Osteocyte (in vitro differentiated cells): ENCODE measurements at regions not wholly inside any gene's neighbourhood (a gene's known extent, or its start where the extent isn't known, plus 50 kb on each side); places are given as distances from the start of the nearest gene placed in this dataset.

Experiments used
- DNase-seq: peaks from one replicate; pipeline ENCODE4 v3.0.0; 2021; ENCODE audit warnings: mixed read lengths; ENCODE audit not compliant: unreplicated experiment; ENCODE audit errors: extremely low spot score
- H3K27ac Mint-ChIP-seq: one replicate; pipeline ENCODE4 v1.8.0; 2021; ENCODE audit warnings: mild to moderate bottlenecking, mixed read lengths; ENCODE audit not compliant: unreplicated experiment
- H3K27me3 Mint-ChIP-seq: one replicate; pipeline ENCODE4 v1.8.0; 2021; ENCODE audit warnings: mixed read lengths; ENCODE audit not compliant: unreplicated experiment
- H3K36me3 Mint-ChIP-seq: one replicate; pipeline ENCODE4 v1.8.0; 2021; ENCODE audit warnings: mixed read lengths; ENCODE audit not compliant: unreplicated experiment
- H3K4me1 Mint-ChIP-seq: one replicate; pipeline ENCODE4 v1.8.0; 2021; ENCODE audit warnings: mixed read lengths; ENCODE audit not compliant: unreplicated experiment
- H3K4me3 Mint-ChIP-seq: one replicate; pipeline ENCODE4 v1.8.0; 2021; ENCODE audit warnings: mild to moderate bottlenecking, moderate library complexity, mixed read lengths; ENCODE audit not compliant: unreplicated experiment
- H3K9me3 Mint-ChIP-seq: one replicate; pipeline ENCODE4 v1.8.0; 2021; ENCODE audit warnings: mixed read lengths; ENCODE audit not compliant: unreplicated experiment
- TF ChIP-seq, protein P1 (sequence below): fragments of 200-600 bp; sonication (generic); IDR thresholded peaks from 2 replicates; pipeline ENCODE4 v1.5.0; 2021; ENCODE audit warnings: antibody characterized with exemption, mild to moderate bottlenecking, moderate library complexity

DNA sequence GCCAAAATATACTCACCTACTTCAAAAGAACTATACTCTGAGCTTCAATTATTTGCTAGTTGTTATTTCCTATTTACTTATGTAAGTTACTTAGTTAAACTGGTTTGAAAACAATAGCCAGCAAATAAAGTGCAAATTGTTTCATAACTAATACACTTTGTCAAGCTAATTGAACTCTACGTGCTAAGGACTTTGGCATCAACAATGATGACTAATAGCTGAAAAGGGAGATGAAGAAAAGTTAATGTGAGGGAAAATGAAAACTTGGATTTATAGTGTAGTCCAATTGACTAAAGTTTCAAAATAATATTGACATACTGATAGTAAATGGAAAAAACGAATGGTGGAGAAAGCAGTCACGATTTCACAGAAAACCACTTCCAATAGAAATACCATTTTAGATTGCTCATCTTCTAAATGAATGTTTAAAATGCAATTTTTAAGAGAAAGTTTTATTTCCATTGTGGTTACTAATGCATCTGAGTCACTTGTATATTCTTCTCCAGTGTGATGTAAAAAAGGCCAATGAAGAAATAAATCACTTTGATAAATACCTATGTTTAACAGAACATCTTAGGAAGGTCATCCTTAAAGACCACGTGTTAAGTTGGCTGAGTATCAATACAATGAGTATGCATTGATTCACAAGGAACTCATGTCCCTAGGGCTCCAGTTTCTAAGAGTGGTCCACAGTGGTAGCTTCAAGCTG is 455.2 kb downstream of the LTN1 start:
- H3K27me3 Mint-ChIP-seq, result no peaks in the 10 kb centered on the region
- no peaks in the 10 kb centered on the region for H3K9me3 Mint-ChIP-seq
- H3K4me1 Mint-ChIP-seq, result peaks cover 41% of the 10 kb centered on the region
- H3K4me3 Mint-ChIP-seq, result no peak overlapping the region
- no peak for DNase-seq
- TF ChIP-seq, protein P1, sequence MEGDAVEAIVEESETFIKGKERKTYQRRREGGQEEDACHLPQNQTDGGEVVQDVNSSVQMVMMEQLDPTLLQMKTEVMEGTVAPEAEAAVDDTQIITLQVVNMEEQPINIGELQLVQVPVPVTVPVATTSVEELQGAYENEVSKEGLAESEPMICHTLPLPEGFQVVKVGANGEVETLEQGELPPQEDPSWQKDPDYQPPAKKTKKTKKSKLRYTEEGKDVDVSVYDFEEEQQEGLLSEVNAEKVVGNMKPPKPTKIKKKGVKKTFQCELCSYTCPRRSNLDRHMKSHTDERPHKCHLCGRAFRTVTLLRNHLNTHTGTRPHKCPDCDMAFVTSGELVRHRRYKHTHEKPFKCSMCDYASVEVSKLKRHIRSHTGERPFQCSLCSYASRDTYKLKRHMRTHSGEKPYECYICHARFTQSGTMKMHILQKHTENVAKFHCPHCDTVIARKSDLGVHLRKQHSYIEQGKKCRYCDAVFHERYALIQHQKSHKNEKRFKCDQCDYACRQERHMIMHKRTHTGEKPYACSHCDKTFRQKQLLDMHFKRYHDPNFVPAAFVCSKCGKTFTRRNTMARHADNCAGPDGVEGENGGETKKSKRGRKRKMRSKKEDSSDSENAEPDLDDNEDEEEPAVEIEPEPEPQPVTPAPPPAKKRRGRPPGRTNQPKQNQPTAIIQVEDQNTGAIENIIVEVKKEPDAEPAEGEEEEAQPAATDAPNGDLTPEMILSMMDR, result no peak
- peak overlapping the region; percentile 50 for H3K27ac Mint-ChIP-seq
- no peaks in the 10 kb centered on the region for H3K36me3 Mint-ChIP-seq

DNA sequence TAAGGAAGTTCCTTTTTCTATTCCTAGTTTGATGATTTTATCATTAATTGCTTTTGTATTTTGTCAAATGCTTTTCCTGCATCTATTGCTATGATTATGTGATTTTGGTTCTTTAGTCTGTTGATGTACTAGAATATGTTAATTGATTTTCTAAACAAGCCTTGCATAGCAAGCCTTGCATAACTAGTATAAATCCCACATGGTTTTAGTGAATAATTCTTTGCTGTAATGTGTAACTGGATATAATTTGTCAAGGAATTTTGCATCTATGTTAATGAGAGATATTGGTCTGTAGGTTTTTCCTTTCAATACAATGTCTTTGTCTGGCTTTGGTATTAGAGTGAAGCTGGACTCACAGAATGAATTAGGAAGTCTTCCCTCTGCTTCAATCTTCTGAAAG is 460.2 kb downstream of the LTN1 start:
- no peaks in the 10 kb centered on the region for H3K27me3 Mint-ChIP-seq
- peaks cover 25% of the 10 kb centered on the region for H3K4me1 Mint-ChIP-seq
- peaks cover 6% of the 10 kb centered on the region for H3K36me3 Mint-ChIP-seq
- peaks cover 12% of the 10 kb centered on the region for H3K9me3 Mint-ChIP-seq
- H3K4me3 Mint-ChIP-seq, result no peak overlapping the region
- no peak overlapping the region for H3K27ac Mint-ChIP-seq
- TF ChIP-seq, protein P1, result no peak
- DNase-seq, result no peak

DNA sequence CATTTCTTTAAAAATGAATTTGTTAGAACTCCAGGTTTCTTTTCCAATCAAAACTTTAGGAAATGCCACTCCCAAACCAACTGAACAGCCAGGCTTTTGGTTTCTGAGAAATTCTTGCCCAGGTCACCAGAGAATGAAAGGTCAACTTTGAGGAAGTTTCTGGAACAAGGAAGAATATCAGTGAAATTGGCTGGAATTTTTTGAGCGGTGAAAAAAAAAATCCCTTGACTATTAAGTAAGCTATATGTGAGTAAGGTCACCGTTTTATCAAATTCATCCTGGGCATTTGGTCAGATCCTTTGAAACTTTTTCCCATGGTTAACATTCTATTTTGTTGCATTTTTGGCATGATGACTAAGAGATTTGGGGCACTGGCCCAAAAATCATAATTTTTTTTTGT is 469.3 kb downstream of the LTN1 start:
- Mint-ChIP-seq H3K4me1 (peaks cover 10% of the 10 kb centered on the region), H3K36me3 (no peaks in the 10 kb centered on the region), H3K27ac (no peak overlapping the region), H3K9me3 (no peaks in the 10 kb centered on the region), H3K4me3 (no peak overlapping the region), H3K27me3 (no peaks in the 10 kb centered on the region)
- TF ChIP-seq, protein P1, result no peak
- DNase-seq, result no peak

DNA sequence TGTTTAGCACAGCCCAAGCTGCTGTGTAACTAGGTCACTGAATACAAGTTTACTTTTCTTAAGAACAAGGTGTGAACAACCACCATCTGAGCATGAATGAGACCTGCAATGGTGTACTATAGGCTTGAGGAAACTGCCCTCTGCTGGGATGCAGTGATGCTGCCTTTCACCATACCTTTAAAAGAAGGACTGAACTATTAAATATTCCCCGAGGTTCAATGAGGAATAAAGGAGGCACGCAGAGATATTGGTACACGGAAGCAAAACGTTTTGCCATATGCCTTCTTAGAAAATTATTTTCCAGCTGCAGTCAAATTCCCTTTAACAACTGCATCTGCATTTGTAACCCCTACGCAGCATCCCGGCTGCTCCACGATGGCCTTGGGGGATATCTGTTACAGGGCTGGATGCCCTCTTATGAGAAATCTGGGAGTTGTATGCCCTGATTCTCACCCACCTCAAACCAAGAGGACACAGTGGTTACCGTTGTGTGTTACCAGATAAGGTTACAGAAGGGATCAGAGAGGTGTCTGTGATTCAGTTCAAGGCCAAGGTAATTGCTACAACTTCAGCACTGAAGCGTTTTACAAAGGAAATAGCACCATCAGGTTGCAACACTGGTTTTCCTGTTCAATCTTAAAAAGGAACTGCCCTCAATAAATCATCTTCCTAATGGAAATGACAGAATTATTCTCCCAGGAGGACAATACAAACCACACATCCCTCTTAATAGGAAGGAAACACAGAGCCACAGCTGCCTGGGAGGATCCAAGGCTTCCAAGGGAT is 470.5 kb downstream of the LTN1 start:
- no peaks in the 10 kb centered on the region for H3K9me3 Mint-ChIP-seq
- no peaks in the 10 kb centered on the region for H3K36me3 Mint-ChIP-seq
- no peak for DNase-seq
- TF ChIP-seq, protein P1, result peak; percentile 65
- peaks cover 11% of the 10 kb centered on the region for H3K4me1 Mint-ChIP-seq
- H3K27me3 Mint-ChIP-seq, result no peaks in the 10 kb centered on the region
- H3K4me3 Mint-ChIP-seq, result no peak overlapping the region
- no peak overlapping the region for H3K27ac Mint-ChIP-seq

DNA sequence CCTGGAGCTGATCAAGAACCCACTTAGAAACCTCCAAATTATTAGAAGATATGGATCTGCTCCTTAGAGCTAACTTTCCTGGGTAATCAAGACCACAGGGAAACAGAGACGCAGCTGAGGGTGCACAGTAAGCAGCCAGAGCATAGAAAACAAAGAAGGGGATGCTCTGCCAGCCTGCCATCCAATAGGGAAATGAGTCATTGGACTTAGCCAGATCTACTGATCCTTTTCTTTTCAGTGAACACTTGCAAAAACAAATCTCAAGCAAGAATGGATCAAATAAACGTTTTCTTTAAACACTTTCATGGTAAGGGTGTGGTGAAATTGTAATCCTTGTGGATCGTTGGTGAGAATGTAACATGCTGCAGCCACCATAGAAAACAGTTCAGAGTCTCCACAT is 474.0 kb downstream of the LTN1 start:
- H3K36me3 Mint-ChIP-seq, result no peaks in the 10 kb centered on the region
- no peak overlapping the region for H3K27ac Mint-ChIP-seq

More for the DNA sequence above, 474.0 kb downstream of the LTN1 start:
- no peaks in the 10 kb centered on the region for H3K27me3 Mint-ChIP-seq
- H3K4me3 Mint-ChIP-seq, result no peak overlapping the region
- H3K9me3 Mint-ChIP-seq, result no peaks in the 10 kb centered on the region
- TF ChIP-seq, protein P1, result no peak
- no peak for DNase-seq
- peaks cover 24% of the 10 kb centered on the region for H3K4me1 Mint-ChIP-seq
